ENCODE measurements at regions not wholly inside any gene's neighbourhood (a gene's known extent, or its start where the extent isn't known, plus 50 kb on each side); places are given as distances from the start of the nearest gene placed in this dataset.

- Histone ChIP-seq H3K9ac (ENCODE audit: low read length) (no peak overlapping the region), H3K79me2 (replicated peaks; ENCODE audit: insufficient read depth, low read length) (no peaks in the 10 kb centered on the region), H3K4me2 (ENCODE audit: low read length) (no peak overlapping the region), H3F3A (ENCODE audit: insufficient read depth, low read length, poor library complexity, severe bottlenecking) (no peaks in the 10 kb centered on the region), H3K36me3 (ENCODE audit: insufficient read depth, low read length) (peaks cover 7% of the 10 kb centered on the region), H3K27ac (ENCODE audit: low read length) (no peak overlapping the region), H3K9me2 (ENCODE audit: insufficient read depth, low read length) (no peaks in the 10 kb centered on the region), H2AFZ (ENCODE audit: low read depth, low read length) (no peak overlapping the region), H3K27me3 (ENCODE audit: insufficient read depth, low read depth, low read length) (no peaks in the 10 kb centered on the region), H4K20me1 (ENCODE audit: insufficient read depth) (no peaks in the 10 kb centered on the region), H3K9me3 (ENCODE audit: low read length) (peaks cover 10% of the 10 kb centered on the region), H3K4me3 (ENCODE audit: low read length) (no peak overlapping the region)
- no peak for TF ChIP-seq MXI1 (conservative IDR thresholded peaks at IDR 0.05; ENCODE audit: poor library complexity, severe bottlenecking)
- no peak for TF ChIP-seq POLR2AphosphoS5 (IDR thresholded peaks at IDR 0.05)
- TF ChIP-seq EP300 (conservative IDR thresholded peaks at IDR 0.05; ENCODE audit: poor library complexity, severe bottlenecking) = no peak
- no peak for TF ChIP-seq EZH2 (IDR thresholded peaks at IDR 0.05; ENCODE audit: borderline replicate concordance, insufficient read depth, low read length, poor library complexity, severe bottlenecking)
- no peak for TF ChIP-seq REST (IDR thresholded peaks at IDR 0.05; ENCODE audit: borderline replicate concordance)
- no peak for TF ChIP-seq TAF1 (IDR thresholded peaks at IDR 0.05; ENCODE audit: low read depth)
Observed at GRCh38 chr12:125201090-125201489, 135.9 kb downstream of the AACS start.

GRCh38 chr12:125201940-125202339 lies 136.7 kb downstream of the AACS start:
- H3K27ac ChIP-seq (ENCODE audit: low read length) = no peak overlapping the region
- no peaks in the 10 kb centered on the region for H4K20me1 ChIP-seq (ENCODE audit: insufficient read depth)
- H3K4me3 ChIP-seq (ENCODE audit: low read length) = no peak overlapping the region
- no peaks in the 10 kb centered on the region for H3K27me3 ChIP-seq (ENCODE audit: insufficient read depth, low read depth, low read length)
- peaks cover 7% of the 10 kb centered on the region for H3K36me3 ChIP-seq (ENCODE audit: insufficient read depth, low read length)
- H3K9me2 ChIP-seq (ENCODE audit: insufficient read depth, low read length) = no peaks in the 10 kb centered on the region
- TF ChIP-seq RAD21 (conservative IDR thresholded peaks at IDR 0.05) (no peak), TAF1 (IDR thresholded peaks at IDR 0.05; ENCODE audit: low read depth) (no peak), REST (IDR thresholded peaks at IDR 0.05; ENCODE audit: borderline replicate concordance) (no peak), EP300 (conservative IDR thresholded peaks at IDR 0.05; ENCODE audit: poor library complexity, severe bottlenecking) (no peak), MXI1 (conservative IDR thresholded peaks at IDR 0.05; ENCODE audit: poor library complexity, severe bottlenecking) (no peak), POLR2AphosphoS5 (IDR thresholded peaks at IDR 0.05) (no peak), CTCF (IDR thresholded peaks at IDR 0.05; ENCODE audit: poor library complexity, severe bottlenecking) (no peak), EZH2 (IDR thresholded peaks at IDR 0.05; ENCODE audit: borderline replicate concordance, insufficient read depth, low read length, poor library complexity, severe bottlenecking) (no peak), SMC3 (conservative IDR thresholded peaks at IDR 0.05; ENCODE audit: poor library complexity) (no peak)
- no peak overlapping the region for H3K4me2 ChIP-seq (ENCODE audit: low read length)
- H3F3A ChIP-seq (ENCODE audit: insufficient read depth, low read length, poor library complexity, severe bottlenecking) = no peaks in the 10 kb centered on the region
- peaks cover 10% of the 10 kb centered on the region for H3K9me3 ChIP-seq (ENCODE audit: low read length)
- H2AFZ ChIP-seq (ENCODE audit: low read depth, low read length) = no peak overlapping the region
- H3K79me2 ChIP-seq (replicated peaks; ENCODE audit: insufficient read depth, low read length) = no peaks in the 10 kb centered on the region
- no peak overlapping the region for H3K9ac ChIP-seq (ENCODE audit: low read length)
